Adrenal gland (tissue), 9 donors: ENCODE measurements at regions not wholly inside any gene's neighbourhood (a gene's known extent, or its start where the extent isn't known, plus 50 kb on each side); places are given as distances from the start of the nearest gene placed in this dataset.

Source experiments
- DNase-seq, 7 donors: peaks; one replicate each; pipeline ENCODE4 v3.0.0-alpha.2; 2019 to 2020
- H3K27ac ChIP-seq, 5 donors: fragments of 200-600 bp; sonication (generic) in 4 of 5; 1 replicate in 3 of 5; 2 replicates in 2 of 5; pipeline versions ENCODE4 v1.5.1 to v1.8.0; 2016 to 2020; ENCODE audit warnings: mild to moderate bottlenecking in 1 of 5
- H3K27me3 ChIP-seq: fragments of 200-600 bp; 2 replicates; pipeline ENCODE4 v1.8.0; 2021
- H3K36me3 ChIP-seq, 2 donors: fragments of 200-600 bp; replicated peaks in 1 of 2; 1 replicate in 1 of 2; 2 replicates in 1 of 2; pipeline versions ENCODE4 v1.5.1 to v1.8.0; 2018 to 2022
- H3K4me1 ChIP-seq, 2 donors: fragments of 200-600 bp; replicated peaks in 1 of 2; 1 replicate in 1 of 2; 2 replicates in 1 of 2; pipeline versions ENCODE4 v1.5.1 to v1.8.0; 2018 to 2021
- H3K4me3 ChIP-seq, 4 donors: fragments of 200-600 bp; sonication (generic) in 3 of 4; one replicate each; pipeline ENCODE4 v1.5.1; 2016 to 2018
- H3K9me3 ChIP-seq, 3 donors: fragments of 200-600 bp; sonication (generic) in 1 of 3; replicated peaks in 1 of 3; 1 replicate in 2 of 3; 2 replicates in 1 of 3; pipeline versions ENCODE4 v1.5.1 to v1.8.0; 2016 to 2021
- POLR2A ChIP-seq, 2 donors: fragments of 450-650 bp; IDR thresholded peaks; one replicate each; pipeline ENCODE4 v1.6.1; 2017; ENCODE audit warnings: antibody characterized with exemption in 2 of 2, mild to moderate bottlenecking in 2 of 2, moderate library complexity in 1 of 2
- WGBS, 4 donors: extraction: QIAGEN DNeasy Blood & Tissue Kit in 2 of 4; methylation state at CpG; one replicate each; pipeline versions ENCODE4 v1.1.5 to v1.1.7; 2013 to 2017; 5-methylcytosine and 5-hydroxymethylcytosine counted together
- intact Hi-C, 2 donors: fragments of 100-400 bp; cut with DNase I; formaldehyde crosslinking; loops; one replicate each; pipeline versions ENCODE4 v1.14.1 to v1.15.0; 2022 to 2023
- TF ChIP-seq, protein P1 (sequence below), 6 experiments: fragments of 450-650 bp in 4 of 6; fragments of 200-600 bp in 2 of 6; sonication (generic) in 1 of 6; IDR thresholded peaks; 1 replicate in 5 of 6; 2 replicates in 1 of 6; pipeline versions ENCODE4 v1.5.1 to v1.8.0; 2016 to 2021; ENCODE audit warnings: antibody characterized with exemption in 6 of 6, mild to moderate bottlenecking in 2 of 6, moderate library complexity in 1 of 6
- donor health status: healthy with polysubstance abuse.
- donor health status: Bipolar disorder and iron deficiency.
- donor health status: DM: yes; HTN: yes; CAD: no.
- donor health status: DM: no; HTN: no; CAD: no.
- donor health status: DM: no; HTN: no; CAD: no.

DNA sequence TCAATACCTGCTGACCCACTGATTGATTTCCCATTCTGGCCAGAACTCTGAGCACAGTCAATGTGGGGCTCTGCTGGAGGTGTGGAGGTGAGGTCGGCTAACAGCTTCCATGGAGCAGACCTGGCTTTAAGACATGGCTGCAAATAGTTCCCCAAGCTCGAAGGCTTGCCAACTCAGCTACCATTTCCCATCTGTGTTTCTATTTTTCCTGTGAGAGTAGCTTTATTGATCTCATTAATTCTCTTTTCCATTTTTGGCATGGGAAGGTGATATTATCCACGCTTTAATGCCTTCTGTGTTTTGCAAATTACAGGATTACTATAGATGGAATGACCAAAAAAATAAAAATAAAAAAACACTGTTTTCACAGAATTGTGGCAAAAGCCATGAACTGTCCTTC is 151.6 kb upstream of the XYLT1 start:
- Histone ChIP-seq H3K36me3 (no peaks in the 10 kb centered on the region), H3K4me3 (no peak overlapping the region), H3K27ac (no peak overlapping the region), H3K9me3 (no peaks in the 10 kb centered on the region), H3K27me3 (no peaks in the 10 kb centered on the region), H3K4me1 (no peaks in the 10 kb centered on the region)
- no peak for DNase-seq
- no peak for TF ChIP-seq POLR2A (IDR thresholded peaks at IDR 0.05)
- TF ChIP-seq, protein P1, sequence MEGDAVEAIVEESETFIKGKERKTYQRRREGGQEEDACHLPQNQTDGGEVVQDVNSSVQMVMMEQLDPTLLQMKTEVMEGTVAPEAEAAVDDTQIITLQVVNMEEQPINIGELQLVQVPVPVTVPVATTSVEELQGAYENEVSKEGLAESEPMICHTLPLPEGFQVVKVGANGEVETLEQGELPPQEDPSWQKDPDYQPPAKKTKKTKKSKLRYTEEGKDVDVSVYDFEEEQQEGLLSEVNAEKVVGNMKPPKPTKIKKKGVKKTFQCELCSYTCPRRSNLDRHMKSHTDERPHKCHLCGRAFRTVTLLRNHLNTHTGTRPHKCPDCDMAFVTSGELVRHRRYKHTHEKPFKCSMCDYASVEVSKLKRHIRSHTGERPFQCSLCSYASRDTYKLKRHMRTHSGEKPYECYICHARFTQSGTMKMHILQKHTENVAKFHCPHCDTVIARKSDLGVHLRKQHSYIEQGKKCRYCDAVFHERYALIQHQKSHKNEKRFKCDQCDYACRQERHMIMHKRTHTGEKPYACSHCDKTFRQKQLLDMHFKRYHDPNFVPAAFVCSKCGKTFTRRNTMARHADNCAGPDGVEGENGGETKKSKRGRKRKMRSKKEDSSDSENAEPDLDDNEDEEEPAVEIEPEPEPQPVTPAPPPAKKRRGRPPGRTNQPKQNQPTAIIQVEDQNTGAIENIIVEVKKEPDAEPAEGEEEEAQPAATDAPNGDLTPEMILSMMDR (IDR thresholded peaks at IDR 0.05): no peak
- intact Hi-C loops: no loop called here
- WGBS, 4 donors: 65 to 74% (median 72%) methylated on average over 3 of the region's 3 CpGs

DNA sequence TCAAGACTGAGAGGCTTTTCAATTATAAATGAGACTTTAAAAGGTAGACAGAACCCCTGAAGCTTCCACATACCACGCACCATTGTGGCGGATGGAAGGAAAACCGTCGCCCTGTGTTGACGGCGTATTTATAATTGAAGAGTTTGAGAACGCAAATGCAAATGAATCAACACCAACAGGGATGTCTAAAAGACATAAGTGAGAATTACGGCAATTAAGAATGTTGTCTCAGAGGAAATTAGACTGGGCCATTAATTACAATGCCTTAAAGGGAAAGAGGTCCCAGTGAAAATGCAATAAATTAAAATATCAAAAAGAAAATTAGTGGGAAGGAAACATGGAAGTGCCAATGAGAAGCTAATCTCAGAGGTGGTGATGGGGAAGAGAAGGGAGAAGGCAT is 148.5 kb upstream of the XYLT1 start:
- no peaks in the 10 kb centered on the region for H3K9me3 ChIP-seq
- no peaks in the 10 kb centered on the region for H3K4me1 ChIP-seq
- H3K27ac ChIP-seq: no peak overlapping the region
- TF ChIP-seq, protein P1 (IDR thresholded peaks at IDR 0.05): no peak
- no peak for TF ChIP-seq POLR2A (IDR thresholded peaks at IDR 0.05)
- no peak for DNase-seq
- intact Hi-C loops: no loop called here
- H3K36me3 ChIP-seq: no peaks in the 10 kb centered on the region
- H3K4me3 ChIP-seq: no peak overlapping the region
- 80 to 90% (median 82%) methylated on average over 8 of the region's 8 CpGs for WGBS, 4 donors
- no peaks in the 10 kb centered on the region for H3K27me3 ChIP-seq

DNA sequence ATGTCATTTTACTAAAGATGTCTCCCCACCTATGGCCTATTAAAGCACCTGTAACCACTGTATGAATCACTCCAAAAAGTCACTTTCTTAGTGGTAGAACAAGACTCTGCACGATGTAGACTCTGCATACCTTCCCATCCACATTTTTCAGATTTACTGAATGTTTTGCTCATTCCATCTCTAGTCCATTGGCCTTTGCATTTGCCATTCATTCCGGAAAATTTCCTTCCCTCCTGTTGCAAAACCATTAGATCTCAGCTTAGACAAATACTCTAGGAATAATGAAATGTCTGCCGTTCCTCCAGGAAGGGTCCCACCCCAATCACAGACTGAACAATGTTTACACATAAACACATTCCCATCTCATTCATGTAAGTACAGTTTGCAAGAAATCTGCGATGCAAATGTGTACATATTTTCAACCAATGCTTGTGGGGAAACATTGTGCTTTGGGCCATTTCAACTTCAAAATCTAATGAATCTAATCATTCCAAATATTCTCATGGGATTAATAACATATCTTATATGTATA is 146.3 kb upstream of the XYLT1 start:
- intact Hi-C loops: no loop called here
- Histone ChIP-seq H3K4me3 (no peak overlapping the region), H3K27ac (no peak overlapping the region), H3K36me3 (no peaks in the 10 kb centered on the region), H3K4me1 (no peaks in the 10 kb centered on the region), H3K9me3 (no peaks in the 10 kb centered on the region), H3K27me3 (no peaks in the 10 kb centered on the region)
- DNase-seq: no peak
- WGBS, 4 donors: 72 to 84% (median 80%) methylated on average over 4 of the region's 4 CpGs
- TF ChIP-seq, protein P1 (IDR thresholded peaks at IDR 0.05): no peak
- TF ChIP-seq POLR2A (IDR thresholded peaks at IDR 0.05): no peak

DNA sequence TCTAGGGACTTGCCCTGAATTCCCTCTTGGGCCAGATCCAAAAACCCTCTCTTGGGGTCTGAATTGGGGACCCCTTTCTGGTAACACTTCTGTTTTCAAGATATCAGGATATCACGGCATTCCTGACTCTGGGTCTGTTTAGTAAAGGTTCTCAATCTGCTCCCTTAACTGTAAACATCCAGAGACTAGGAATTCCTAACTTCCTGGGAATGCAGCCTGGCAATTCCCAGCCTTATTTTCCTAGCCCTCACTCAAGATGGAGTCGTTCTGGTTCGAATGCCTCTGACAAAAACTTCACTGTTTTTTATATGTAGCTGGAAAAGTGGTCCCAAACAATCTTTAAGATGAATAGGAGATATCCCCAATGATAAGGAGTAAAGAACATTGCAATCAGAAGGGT is 141.6 kb upstream of the XYLT1 start:
- Histone ChIP-seq H3K9me3 (no peaks in the 10 kb centered on the region), H3K27me3 (no peaks in the 10 kb centered on the region), H3K27ac (no peak overlapping the region), H3K36me3 (no peaks in the 10 kb centered on the region), H3K4me1 (no peaks in the 10 kb centered on the region), H3K4me3 (no peak overlapping the region)
- TF ChIP-seq, protein P1 (IDR thresholded peaks at IDR 0.05): no peak
- TF ChIP-seq POLR2A (IDR thresholded peaks at IDR 0.05): no peak
- no peak for DNase-seq
- WGBS, 4 donors: 66 to 75% (median 69%) methylated on average over 3 of the region's 3 CpGs
- intact Hi-C loops: no loop called here
